D721Med (cell line): ENCODE measurements at regions not wholly inside any gene's neighbourhood (a gene's known extent, or its start where the extent isn't known, plus 50 kb on each side); places are given as distances from the start of the nearest gene placed in this dataset.

Experiments used
- DNase-seq: peaks from one replicate; pipeline ENCODE4 v3.0.0; 2011; ENCODE audit warnings: low spot score; ENCODE audit not compliant: insufficient read length
- FAIRE-seq: peaks from 2 replicates; lab custom pipeline; 2011; peaks lifted over from hg19 to GRCh38; lab: Jason Lieb, UNC
- TF ChIP-seq, protein P1 (sequence below): IDR thresholded peaks from 2 replicates; pipeline ENCODE4 v1.5.1; 2012; ENCODE audit warnings: mild to moderate bottlenecking, control low read depth; ENCODE audit not compliant: insufficient read depth; ENCODE audit errors: missing control alignments

DNA sequence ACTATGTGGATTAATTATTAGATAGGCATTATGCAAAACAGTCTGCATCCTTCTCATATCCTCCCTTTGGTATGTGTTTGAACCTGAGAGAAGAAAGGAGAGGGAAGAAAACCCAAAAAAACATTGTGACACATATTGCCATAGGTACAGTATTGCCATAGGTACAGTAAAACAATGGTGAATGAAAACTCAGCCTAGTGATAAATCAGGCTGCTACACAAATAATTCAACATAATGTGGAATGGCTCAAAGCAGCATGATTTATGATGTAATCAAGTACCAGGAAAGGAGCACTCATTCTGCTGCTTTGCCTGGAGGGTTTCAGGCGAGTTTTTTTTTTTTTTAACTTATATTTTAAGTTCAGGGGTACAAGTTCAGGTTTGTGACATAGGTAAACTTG is 213.9 kb upstream of the LYPLAL1 start:
- FAIRE-seq (no peak), DNase-seq (no peak)
- TF ChIP-seq, protein P1, sequence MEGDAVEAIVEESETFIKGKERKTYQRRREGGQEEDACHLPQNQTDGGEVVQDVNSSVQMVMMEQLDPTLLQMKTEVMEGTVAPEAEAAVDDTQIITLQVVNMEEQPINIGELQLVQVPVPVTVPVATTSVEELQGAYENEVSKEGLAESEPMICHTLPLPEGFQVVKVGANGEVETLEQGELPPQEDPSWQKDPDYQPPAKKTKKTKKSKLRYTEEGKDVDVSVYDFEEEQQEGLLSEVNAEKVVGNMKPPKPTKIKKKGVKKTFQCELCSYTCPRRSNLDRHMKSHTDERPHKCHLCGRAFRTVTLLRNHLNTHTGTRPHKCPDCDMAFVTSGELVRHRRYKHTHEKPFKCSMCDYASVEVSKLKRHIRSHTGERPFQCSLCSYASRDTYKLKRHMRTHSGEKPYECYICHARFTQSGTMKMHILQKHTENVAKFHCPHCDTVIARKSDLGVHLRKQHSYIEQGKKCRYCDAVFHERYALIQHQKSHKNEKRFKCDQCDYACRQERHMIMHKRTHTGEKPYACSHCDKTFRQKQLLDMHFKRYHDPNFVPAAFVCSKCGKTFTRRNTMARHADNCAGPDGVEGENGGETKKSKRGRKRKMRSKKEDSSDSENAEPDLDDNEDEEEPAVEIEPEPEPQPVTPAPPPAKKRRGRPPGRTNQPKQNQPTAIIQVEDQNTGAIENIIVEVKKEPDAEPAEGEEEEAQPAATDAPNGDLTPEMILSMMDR = no peak

GRCh38 chr1:218964471-218965185 is 209.1 kb upstream of the LYPLAL1 start:
- no peak for FAIRE-seq
- no peak for DNase-seq
- TF ChIP-seq, protein P1 = no peak

- FAIRE-seq = no peak
- TF ChIP-seq, protein P1 = no peak
- no peak for DNase-seq
Measured at GRCh38 chr1:218965821-218966220, 207.9 kb upstream of the LYPLAL1 start.

DNA sequence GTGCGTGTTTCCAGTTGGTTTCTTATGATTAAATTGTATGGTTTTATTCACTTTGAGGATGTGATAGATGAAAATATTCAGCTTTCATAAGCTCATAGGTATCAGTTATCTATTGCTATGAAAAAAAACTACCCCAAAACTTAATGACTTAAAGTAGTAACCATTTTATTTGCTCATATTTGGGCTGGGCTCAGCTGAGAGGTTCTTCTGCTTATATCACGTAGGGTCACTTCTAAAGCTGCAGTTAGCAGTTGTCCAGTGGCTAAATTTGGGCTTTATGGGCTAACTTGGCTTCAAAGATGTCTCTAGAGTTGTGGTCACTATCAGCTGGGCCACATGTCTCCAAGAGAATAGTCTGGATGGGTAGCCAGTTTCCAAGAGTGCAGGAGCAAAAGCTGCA is 206.4 kb upstream of the LYPLAL1 start:
- DNase-seq (no peak), FAIRE-seq (peak; percentile 25)
- TF ChIP-seq, protein P1 = no peak

DNA sequence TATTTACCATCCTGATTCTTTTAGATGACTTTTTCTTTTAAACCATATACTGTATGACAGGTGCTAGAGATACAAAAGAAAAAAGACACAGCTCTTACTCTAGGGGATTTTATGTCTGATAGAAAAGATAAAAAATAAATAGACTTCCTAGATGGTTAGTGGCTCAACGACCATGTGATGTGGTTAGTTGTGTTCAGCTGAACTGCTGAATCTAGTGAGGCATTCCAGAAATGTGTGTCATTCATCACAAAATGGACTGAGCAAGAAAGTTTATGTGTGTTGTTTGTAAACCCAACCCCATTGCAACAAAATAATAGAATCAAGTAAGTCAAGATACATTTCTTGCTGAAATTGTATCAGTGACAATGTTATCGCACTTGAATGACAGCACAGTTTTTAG is 205.8 kb upstream of the LYPLAL1 start:
- DNase-seq = no peak
- TF ChIP-seq, protein P1 = no peak
- FAIRE-seq = peak; percentile 77

DNA sequence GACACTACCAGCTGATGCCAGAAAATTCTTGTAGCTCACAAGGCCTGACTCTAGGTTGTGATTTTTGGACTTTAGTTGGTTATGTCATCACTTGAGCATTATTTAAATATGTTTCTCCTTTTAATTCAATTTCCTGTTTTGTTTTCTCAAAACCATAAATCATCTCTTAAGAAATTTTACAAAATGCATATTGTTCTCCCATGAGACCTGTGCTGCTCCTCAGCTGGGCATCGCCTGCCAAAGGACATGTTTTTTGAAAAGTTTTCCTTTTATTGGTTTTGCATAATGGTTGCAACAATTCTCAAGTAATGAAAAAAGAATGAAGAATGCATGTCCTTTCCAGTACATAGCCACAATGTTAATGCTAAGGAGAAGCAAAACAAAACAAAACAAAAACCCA is 204.7 kb upstream of the LYPLAL1 start:
- no peak for DNase-seq

More for the DNA sequence above, 204.7 kb upstream of the LYPLAL1 start:
- TF ChIP-seq, protein P1 = no peak
- peak; percentile 41 for FAIRE-seq
